Ovary (tissue), 7 donors: ENCODE measurements at regions not wholly inside any gene's neighbourhood (a gene's known extent, or its start where the extent isn't known, plus 50 kb on each side); places are given as distances from the start of the nearest gene placed in this dataset.

Source experiments
- DNase-seq, 5 donors: peaks; one replicate each; pipeline ENCODE4 v3.0.0-alpha.2; 2019 to 2020
- H3K27ac ChIP-seq, 2 donors: fragments of 200-600 bp; one replicate each; pipeline versions ENCODE4 v1.5.1 to v1.8.0; 2019 to 2022
- H3K27me3 ChIP-seq: fragments of 200-600 bp; one replicate; pipeline ENCODE4 v1.8.0; 2022
- H3K36me3 ChIP-seq: fragments of 200-600 bp; sonication (generic); one replicate; pipeline ENCODE4 v1.5.1; 2019
- H3K4me1 ChIP-seq: one replicate; pipeline ENCODE4 v1.8.1; 2013; ENCODE audit warnings: mild to moderate bottlenecking, moderate library complexity; ENCODE audit not compliant: insufficient read depth
- H3K4me3 ChIP-seq: fragments of 200-600 bp; sonication (generic); one replicate; pipeline ENCODE4 v1.5.1; 2017
- H3K9me3 ChIP-seq, 2 donors: fragments of 200-600 bp in 1 of 2; sonication (generic) in 1 of 2; one replicate each; pipeline versions ENCODE4 v1.5.1 to v1.8.1; 2013 to 2019; ENCODE audit warnings: mild to moderate bottlenecking in 1 of 2, moderate library complexity in 1 of 2
- CTCF ChIP-seq, 3 donors: fragments of 450-650 bp in 2 of 3; fragments of 200-600 bp in 1 of 3; IDR thresholded peaks; one replicate each; pipeline versions ENCODE4 v1.5.1 to v1.8.0; 2016 to 2022; ENCODE audit warnings: antibody characterized with exemption in 3 of 3, mild to moderate bottlenecking in 1 of 3
- EP300 ChIP-seq: sonication (generic); formaldehyde crosslinking; IDR thresholded peaks from one replicate; pipeline ENCODE4 v1.6.1; 2017; ENCODE audit warnings: antibody characterized with exemption
- POLR2A ChIP-seq: fragments of 450-650 bp; IDR thresholded peaks from one replicate; pipeline ENCODE4 v1.6.1; 2017; ENCODE audit warnings: antibody characterized with exemption, mild to moderate bottlenecking, moderate library complexity
- WGBS, 3 donors: extraction: QIAGEN DNeasy Blood & Tissue Kit in 1 of 3; methylation state at CpG; one replicate each; pipeline versions ENCODE4 v1.1.5 to v1.1.7; 2013 to 2017; 5-methylcytosine and 5-hydroxymethylcytosine counted together
- intact Hi-C, 4 donors: fragments of 100-400 bp; cut with DNase I; formaldehyde crosslinking; loops; one replicate each; pipeline versions ENCODE4 v1.11.0 to v1.15.1; 2022 to 2023
- donor health status: DM: no; HTN: no; CAD: no; lungs with moderate emphysema.
- donor health status: DM: no; HTN: no; CAD: no.
- donor health status: Bipolar disorder and iron deficiency.
- donor health status: DM: no; HTN: no; CAD: no.
- donor health status: DM: yes; HTN: yes; CAD: no.

DNA sequence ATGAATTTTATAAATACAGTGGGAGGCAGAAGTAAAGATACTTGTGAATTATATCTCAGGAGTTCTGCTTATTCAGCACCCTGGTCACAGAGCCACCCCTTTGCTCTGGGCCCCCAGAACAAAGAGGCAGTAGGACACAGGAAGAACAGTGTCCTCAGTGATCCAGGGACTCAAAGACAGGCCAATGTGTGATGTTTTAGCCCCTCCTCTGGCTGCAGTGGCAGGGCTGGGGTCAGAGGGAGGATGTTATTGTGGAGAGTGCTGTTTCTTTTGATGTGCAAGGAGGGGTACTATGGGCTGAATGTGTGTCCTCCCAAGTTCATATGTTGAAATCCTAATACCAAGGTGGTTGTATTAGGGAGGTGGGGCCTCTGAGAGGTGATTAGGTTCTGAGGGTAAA is 74.1 kb upstream of the MAP3K7 start:
- peaks cover 0 to 3% of the 10 kb centered on the region in 2 donors for H3K9me3 ChIP-seq
- H3K4me3 ChIP-seq: no peak overlapping the region
- H3K4me1 ChIP-seq: peaks cover 2% of the 10 kb centered on the region
- no peak for DNase-seq
- H3K27me3 ChIP-seq: no peaks in the 10 kb centered on the region
- intact Hi-C loops: no loop called here
- no peak overlapping the region for H3K27ac ChIP-seq
- TF ChIP-seq CTCF (IDR thresholded peaks at IDR 0.05) (no peak), EP300 (no peak), POLR2A (no peak)
- no peaks in the 10 kb centered on the region for H3K36me3 ChIP-seq

DNA sequence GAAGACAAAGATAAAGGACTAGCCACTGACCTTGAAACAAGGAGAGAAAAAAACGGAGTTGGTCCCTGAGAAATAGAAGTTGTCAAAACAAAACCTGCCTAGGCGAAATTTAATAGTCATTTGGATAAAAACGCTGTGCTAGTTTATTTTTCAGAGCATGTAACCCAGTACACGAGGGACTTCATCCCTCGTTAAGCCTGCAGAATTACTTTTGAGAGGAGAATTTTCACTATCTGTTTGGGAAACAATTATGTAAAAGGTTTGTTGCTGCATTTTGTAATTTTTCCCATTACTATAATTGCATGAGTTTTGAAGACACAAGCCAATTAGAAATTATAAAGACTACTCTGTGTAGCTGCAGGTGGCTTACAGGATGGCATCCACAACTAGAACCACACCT is 71.6 kb upstream of the MAP3K7 start:
- no peak overlapping the region for H3K4me3 ChIP-seq
- WGBS, 3 donors: 2 to 14% (median 5%) methylated on average over 5 of the region's 5 CpGs
- no peak overlapping the region for H3K27ac ChIP-seq
- H3K36me3 ChIP-seq: no peaks in the 10 kb centered on the region
- no peak for TF ChIP-seq CTCF (IDR thresholded peaks at IDR 0.05)
- TF ChIP-seq EP300: no peak
- no peak for TF ChIP-seq POLR2A
- DNase-seq: no peak
- H3K27me3 ChIP-seq: no peaks in the 10 kb centered on the region
- H3K9me3 ChIP-seq: peaks cover 0 to 3% of the 10 kb centered on the region in 2 donors
- intact Hi-C loops: no loop called here
- peaks cover 2% of the 10 kb centered on the region for H3K4me1 ChIP-seq

DNA sequence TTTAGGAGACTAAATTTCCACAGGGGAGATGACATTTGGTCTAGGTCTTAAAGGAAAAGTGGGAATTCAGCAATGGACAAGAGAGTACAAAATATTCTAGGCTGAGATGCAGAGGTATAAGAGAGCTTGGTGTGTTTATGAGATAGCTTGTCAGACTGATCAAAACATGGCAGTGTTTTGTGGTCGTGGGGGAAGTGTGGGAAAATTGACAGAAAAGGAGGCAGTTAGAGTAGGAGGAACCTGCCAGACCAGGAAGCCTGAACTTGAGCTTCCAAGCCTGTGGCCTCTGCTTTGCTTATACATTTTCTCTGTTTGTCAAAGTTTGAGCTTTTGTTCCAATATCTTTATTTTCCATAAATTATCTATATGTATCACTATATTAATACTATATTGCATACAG is 69.5 kb upstream of the MAP3K7 start:
- no peak for TF ChIP-seq CTCF (IDR thresholded peaks at IDR 0.05)
- TF ChIP-seq EP300: no peak
- no peak for TF ChIP-seq POLR2A
- Histone ChIP-seq H3K36me3 (no peaks in the 10 kb centered on the region), H3K4me1 (peaks cover 2% of the 10 kb centered on the region), H3K4me3 (no peak overlapping the region), H3K27ac (no peak overlapping the region), H3K27me3 (no peaks in the 10 kb centered on the region), H3K9me3 (no peaks in the 10 kb centered on the region)
- 16 to 23% (median 22%) methylated on average over 1 of the region's 1 CpG for WGBS, 3 donors
- DNase-seq: no peak
- intact Hi-C loops: no loop called here

- Histone ChIP-seq H3K27me3 (no peaks in the 10 kb centered on the region), H3K4me1 (peaks cover 2% of the 10 kb centered on the region), H3K27ac (no peak overlapping the region), H3K4me3 (no peak overlapping the region), H3K9me3 (no peaks in the 10 kb centered on the region), H3K36me3 (no peaks in the 10 kb centered on the region)
- no peak for DNase-seq
- TF ChIP-seq CTCF (IDR thresholded peaks at IDR 0.05) (no peak), POLR2A (no peak), EP300 (no peak)
- intact Hi-C loops: no loop called here
- 93 to 100% (median 93%) methylated on average over 5 of the region's 5 CpGs for WGBS, 3 donors
Observed at GRCh38 chr6:90654806-90655205, 67.9 kb upstream of the MAP3K7 start.

- Histone ChIP-seq H3K27me3 (no peaks in the 10 kb centered on the region), H3K4me1 (peaks cover 2% of the 10 kb centered on the region), H3K4me3 (no peak overlapping the region), H3K27ac (no peak overlapping the region), H3K36me3 (no peaks in the 10 kb centered on the region), H3K9me3 (no peaks in the 10 kb centered on the region)
- no peak for DNase-seq
- 61 to 75% (median 67%) methylated on average over 8 of the region's 8 CpGs for WGBS, 3 donors
- intact Hi-C loops: no loop called here
- TF ChIP-seq EP300: no peak
- TF ChIP-seq CTCF (IDR thresholded peaks at IDR 0.05): no peak
- no peak for TF ChIP-seq POLR2A
Observed at GRCh38 chr6:90654166-90654565, 67.3 kb upstream of the MAP3K7 start.
